ENCODE measurements at regions not wholly inside any gene's neighbourhood (a gene's known extent, or its start where the extent isn't known, plus 50 kb on each side); places are given as distances from the start of the nearest gene placed in this dataset.

- Histone ChIP-seq H4K20me1 (ENCODE audit: control insufficient read depth, extremely low read depth, insufficient read depth, low read length) (no peaks in the 10 kb centered on the region), H3K9ac (ENCODE audit: control insufficient read depth, extremely low read depth, insufficient read depth, low read length) (no peak overlapping the region), H3K4me3 (ENCODE audit: control insufficient read depth in 2 of 3, extremely low read depth in 1 of 3, insufficient read depth in 2 of 3, low read depth in 1 of 3, low read length in 3 of 3) (no peak overlapping the region), H3K9me3 (ENCODE audit: control insufficient read depth, low read depth, low read length) (no peaks in the 10 kb centered on the region), H3K79me2 (ENCODE audit: control insufficient read depth, insufficient read depth, low read length) (no peaks in the 10 kb centered on the region), H3K4me1 (ENCODE audit: control insufficient read depth, extremely low read depth, insufficient read depth, low read length) (no peaks in the 10 kb centered on the region), H3K9me1 (ENCODE audit: control insufficient read depth, extremely low read depth, insufficient read depth, low read length) (no peaks in the 10 kb centered on the region), H2AFZ (ENCODE audit: control insufficient read depth, low read length) (no peak overlapping the region), H3K27ac (ENCODE audit: control insufficient read depth, insufficient read depth, low read length) (no peak overlapping the region), H3K4me2 (ENCODE audit: control insufficient read depth, extremely low read depth, insufficient read depth, low read depth, low read length) (no peak overlapping the region), H3K36me3 (ENCODE audit: control insufficient read depth in 2 of 2, extremely low read depth in 1 of 2, insufficient read depth in 2 of 2, low read length in 2 of 2) (no peaks in the 10 kb centered on the region), H3K27me3 (ENCODE audit: control insufficient read depth, extremely low read depth, insufficient read depth, low read length) (no peaks in the 10 kb centered on the region)
- DNase-seq (ENCODE audit: low read depth, low spot score) (no peak), FAIRE-seq (no peak)
- dilution Hi-C loops (cut with MboI; ENCODE audit: extremely low pct_ligation_motif_present, low sequenced_read_pairs) = no loop called here
- TF ChIP-seq CTCF (optimal IDR thresholded peaks at IDR 0.05 in 1 of 3, IDR thresholded peaks at IDR 0.05 in 1 of 3, conservative IDR thresholded peaks at IDR 0.05 in 1 of 3; ENCODE audit: extremely low read depth in 1 of 3, insufficient read depth in 2 of 3, low read length in 3 of 3) (no peak), EZH2 (IDR thresholded peaks at IDR 0.05; ENCODE audit: low read length) (no peak)
Measured at GRCh38 chr14:104478656-104479055, 100.9 kb upstream of the C14orf180 start.

- H3K4me3 ChIP-seq (ENCODE audit: control insufficient read depth in 2 of 3, extremely low read depth in 1 of 3, insufficient read depth in 2 of 3, low read depth in 1 of 3, low read length in 3 of 3) = no peak overlapping the region
- no peaks in the 10 kb centered on the region for H3K36me3 ChIP-seq (ENCODE audit: control insufficient read depth in 2 of 2, extremely low read depth in 1 of 2, insufficient read depth in 2 of 2, low read length in 2 of 2)
- H3K9ac ChIP-seq (ENCODE audit: control insufficient read depth, extremely low read depth, insufficient read depth, low read length) = no peak overlapping the region
- H4K20me1 ChIP-seq (ENCODE audit: control insufficient read depth, extremely low read depth, insufficient read depth, low read length) = no peaks in the 10 kb centered on the region
- H3K9me1 ChIP-seq (ENCODE audit: control insufficient read depth, extremely low read depth, insufficient read depth, low read length) = no peaks in the 10 kb centered on the region
- H3K79me2 ChIP-seq (ENCODE audit: control insufficient read depth, insufficient read depth, low read length) = no peaks in the 10 kb centered on the region
- no peak overlapping the region for H3K4me2 ChIP-seq (ENCODE audit: control insufficient read depth, extremely low read depth, insufficient read depth, low read depth, low read length)
- DNase-seq (ENCODE audit: low read depth, low spot score) (no peak), FAIRE-seq (no peak)
- no peaks in the 10 kb centered on the region for H3K9me3 ChIP-seq (ENCODE audit: control insufficient read depth, low read depth, low read length)
- no peaks in the 10 kb centered on the region for H3K4me1 ChIP-seq (ENCODE audit: control insufficient read depth, extremely low read depth, insufficient read depth, low read length)
- dilution Hi-C loops (cut with MboI; ENCODE audit: extremely low pct_ligation_motif_present, low sequenced_read_pairs) = no loop called here
- H3K27ac ChIP-seq (ENCODE audit: control insufficient read depth, insufficient read depth, low read length) = no peak overlapping the region
- TF ChIP-seq CTCF (optimal IDR thresholded peaks at IDR 0.05 in 1 of 3, IDR thresholded peaks at IDR 0.05 in 1 of 3, conservative IDR thresholded peaks at IDR 0.05 in 1 of 3; ENCODE audit: extremely low read depth in 1 of 3, insufficient read depth in 2 of 3, low read length in 3 of 3) = no peak
- no peak for TF ChIP-seq EZH2 (IDR thresholded peaks at IDR 0.05; ENCODE audit: low read length)
- no peaks in the 10 kb centered on the region for H3K27me3 ChIP-seq (ENCODE audit: control insufficient read depth, extremely low read depth, insufficient read depth, low read length)
- no peak overlapping the region for H2AFZ ChIP-seq (ENCODE audit: control insufficient read depth, low read length)
Measured at GRCh38 chr14:104479901-104480300, 99.7 kb upstream of the C14orf180 start.
